Spleen (tissue), 11 donors: ENCODE measurements at regions not wholly inside any gene's neighbourhood (a gene's known extent, or its start where the extent isn't known, plus 50 kb on each side); places are given as distances from the start of the nearest gene placed in this dataset.

Experiments
- DNase-seq: peaks from one replicate; pipeline ENCODE4 v3.0.0-alpha.2; 2020
- H3K27ac ChIP-seq, 8 donors: fragments of 200-600 bp; sonication (generic) in 7 of 8; 1 replicate in 4 of 8; 2 replicates in 4 of 8; pipeline versions ENCODE4 v1.5.0 to v1.8.0; 2016 to 2021; ENCODE audit warnings: inconsistent platforms in 4 of 8, mild to moderate bottlenecking in 4 of 8, moderate library complexity in 1 of 8
- H3K27me3 ChIP-seq, 7 donors: fragments of 200-600 bp; sonication (generic) in 6 of 7; replicated peaks in 1 of 7; 1 replicate in 4 of 7; 2 replicates in 3 of 7; pipeline versions ENCODE4 v1.5.0 to v1.8.0; 2016 to 2021; ENCODE audit warnings: inconsistent platforms in 3 of 7, mild to moderate bottlenecking in 1 of 7
- H3K36me3 ChIP-seq, 6 donors: fragments of 200-600 bp; sonication (generic) in 5 of 6; 1 replicate in 4 of 6; 2 replicates in 2 of 6; pipeline versions ENCODE4 v1.5.0 to v1.8.0; 2016 to 2021; ENCODE audit warnings: inconsistent platforms in 2 of 6
- H3K4me1 ChIP-seq, 6 donors: fragments of 200-600 bp; sonication (generic) in 5 of 6; 1 replicate in 3 of 6; 2 replicates in 3 of 6; pipeline versions ENCODE4 v1.5.0 to v1.8.0; 2016 to 2021; ENCODE audit warnings: inconsistent platforms in 3 of 6
- H3K4me3 ChIP-seq, 8 donors: fragments of 200-600 bp; sonication (generic) in 7 of 8; 1 replicate in 4 of 8; 2 replicates in 4 of 8; pipeline versions ENCODE4 v1.5.0 to v1.8.0; 2016 to 2021; ENCODE audit warnings: inconsistent platforms in 4 of 8, mild to moderate bottlenecking in 4 of 8, moderate library complexity in 2 of 8
- H3K9me3 ChIP-seq, 8 donors: fragments of 200-600 bp; sonication (generic) in 7 of 8; 1 replicate in 4 of 8; 2 replicates in 4 of 8; pipeline versions ENCODE4 v1.5.0 to v1.8.0; 2016 to 2021; ENCODE audit warnings: inconsistent platforms in 4 of 8
- CTCF ChIP-seq, 11 experiments: fragments of 200-600 bp in 7 of 11; fragments of 450-650 bp in 4 of 11; sonication (generic) in 4 of 11; IDR thresholded peaks in 8 of 11; conservative IDR thresholded peaks in 3 of 11; 1 replicate in 7 of 11; 2 replicates in 4 of 11; pipeline versions ENCODE4 v1.4.0 to v1.8.0; 2016 to 2021; ENCODE audit warnings: antibody characterized with exemption in 11 of 11, inconsistent platforms in 4 of 11, mild to moderate bottlenecking in 1 of 11
- POLR2A ChIP-seq, 3 donors: fragments of 450-650 bp; IDR thresholded peaks; one replicate each; pipeline ENCODE4 v1.5.1; 2017; ENCODE audit warnings: antibody characterized with exemption in 3 of 3, mild to moderate bottlenecking in 1 of 3
- POLR2AphosphoS5 ChIP-seq, 3 donors: sonication (generic); formaldehyde crosslinking; IDR thresholded peaks; one replicate each; pipeline ENCODE4 v1.5.1; 2017; ENCODE audit warnings: antibody characterized with exemption in 3 of 3
- WGBS, 5 donors: extraction: QIAGEN DNeasy Blood & Tissue Kit in 3 of 5; methylation state at CpG; one replicate each; pipeline versions ENCODE4 v1.1.5 to v1.1.7; 2013 to 2018; 5-methylcytosine and 5-hydroxymethylcytosine counted together
- intact Hi-C: fragments of 100-400 bp; cut with DNase I; formaldehyde crosslinking; loops from one replicate; pipeline ENCODE4 v1.15.0; 2023; ENCODE audit warnings: low total_unique reads
- donor health status: healthy with polysubstance abuse.
- donor health status: DM: no; HTN: no; CAD: no; lungs with moderate emphysema.
- donor health status: DM: no; HTN: no; CAD: no.
- donor health status: Bipolar disorder and iron deficiency.
- donor health status: healthy.
- donor health status: DM: no; HTN: no; CAD: no.
- donor health status: DM: yes; HTN: yes; CAD: no.

DNA sequence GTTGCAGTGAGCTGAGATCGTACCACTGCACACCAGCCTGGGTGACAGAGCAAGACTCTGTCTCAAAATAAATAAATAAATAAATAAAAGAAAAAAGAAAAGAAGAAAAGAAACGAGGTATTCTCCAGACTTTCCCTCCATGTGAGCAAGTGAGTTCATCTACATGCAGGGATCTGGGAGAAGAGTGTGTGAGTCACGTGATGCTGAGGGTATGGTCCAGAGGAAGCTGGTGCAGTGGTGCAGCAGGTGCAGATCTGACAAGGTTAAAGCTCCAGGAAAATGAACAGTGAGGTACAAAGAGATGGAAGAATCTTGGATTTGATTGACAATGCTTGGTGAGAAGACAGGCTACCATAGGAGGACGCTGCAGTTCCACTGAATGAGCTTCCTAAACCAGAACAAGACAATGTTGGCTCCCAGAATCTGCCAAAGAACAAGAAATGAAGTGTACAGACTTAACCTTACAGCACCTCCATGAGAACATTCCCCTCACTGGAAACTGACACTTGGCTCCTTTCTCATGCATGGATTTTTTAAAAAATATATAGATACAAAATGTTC, 79.5 kb upstream of the BTBD3 start:
- no peaks in the 10 kb centered on the region for H3K4me1 ChIP-seq
- TF ChIP-seq POLR2A (IDR thresholded peaks at IDR 0.05) (no peak), POLR2AphosphoS5 (IDR thresholded peaks at IDR 0.05) (no peak), CTCF (IDR thresholded peaks at IDR 0.05 in 8 of 11, conservative IDR thresholded peaks at IDR 0.05 in 3 of 11) (no peak)
- H3K27ac ChIP-seq, result no peak overlapping the region
- 71 to 83% (median 74%) methylated on average over 4 of the region's 4 CpGs for WGBS, 5 donors
- DNase-seq, result no peak
- H3K9me3 ChIP-seq, result peaks cover 0 to 3% (median 0%) of the 10 kb centered on the region in 8 donors
- H3K36me3 ChIP-seq, result no peaks in the 10 kb centered on the region
- H3K4me3 ChIP-seq, result no peak overlapping the region
- intact Hi-C loops, result no loop called here
- no peaks in the 10 kb centered on the region for H3K27me3 ChIP-seq

- WGBS, 5 donors, result 78 to 92% (median 87%) methylated on average over 3 of the region's 3 CpGs
- intact Hi-C loops, result no loop called here
- Histone ChIP-seq H3K36me3 (no peaks in the 10 kb centered on the region), H3K4me3 (no peak overlapping the region), H3K4me1 (no peaks in the 10 kb centered on the region), H3K27me3 (no peaks in the 10 kb centered on the region), H3K27ac (no peak overlapping the region), H3K9me3 (peaks cover 0 to 4% (median 0%) of the 10 kb centered on the region in 8 donors)
- TF ChIP-seq POLR2A (IDR thresholded peaks at IDR 0.05), result no peak
- no peak for TF ChIP-seq POLR2AphosphoS5 (IDR thresholded peaks at IDR 0.05)
- no peak for TF ChIP-seq CTCF (IDR thresholded peaks at IDR 0.05 in 8 of 11, conservative IDR thresholded peaks at IDR 0.05 in 3 of 11)
- no peak for DNase-seq
These were observed 75.7 kb upstream of the BTBD3 start for GRCh38 chr20:11841972-11842461.

- TF ChIP-seq CTCF (IDR thresholded peaks at IDR 0.05 in 8 of 11, conservative IDR thresholded peaks at IDR 0.05 in 3 of 11), result no peak
- TF ChIP-seq POLR2AphosphoS5 (IDR thresholded peaks at IDR 0.05), result no peak
- TF ChIP-seq POLR2A (IDR thresholded peaks at IDR 0.05), result no peak
- Histone ChIP-seq H3K4me3 (no peak overlapping the region), H3K9me3 (peaks cover 0 to 4% (median 0%) of the 10 kb centered on the region in 8 donors), H3K36me3 (no peaks in the 10 kb centered on the region), H3K4me1 (no peaks in the 10 kb centered on the region), H3K27ac (no peak overlapping the region), H3K27me3 (no peaks in the 10 kb centered on the region)
- 67 to 89% (median 80%) methylated on average over 1 of the region's 1 CpG for WGBS, 5 donors
- no peak for DNase-seq
- intact Hi-C loops, result no loop called here
These were observed 74.4 kb upstream of the BTBD3 start for GRCh38 chr20:11843289-11843688.

DNA sequence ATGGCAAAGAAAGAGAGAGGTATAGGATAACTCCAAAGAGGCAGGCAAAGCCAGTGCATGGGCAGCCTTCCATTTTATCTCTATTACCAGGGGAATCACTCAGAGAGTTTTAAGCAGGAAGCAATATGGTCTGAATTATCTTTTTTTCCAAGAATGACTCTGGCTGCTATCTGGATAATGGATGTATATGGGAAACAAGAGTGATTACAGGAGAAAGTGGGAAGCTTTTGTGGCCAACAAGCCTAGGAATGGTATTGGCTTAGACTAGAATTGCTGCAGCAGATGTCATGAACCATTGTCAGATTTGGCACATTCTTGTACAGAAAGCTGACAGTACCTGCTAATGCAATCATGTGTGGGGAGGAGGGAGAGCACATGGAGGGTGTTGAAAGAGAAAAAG, 73.0 kb upstream of the BTBD3 start:
- no peak for DNase-seq
- intact Hi-C loops, result no loop called here

More for the DNA sequence above, 73.0 kb upstream of the BTBD3 start:
- no peak overlapping the region for H3K4me3 ChIP-seq
- H3K27me3 ChIP-seq, result no peaks in the 10 kb centered on the region
- H3K9me3 ChIP-seq, result peaks cover 0 to 4% (median 0%) of the 10 kb centered on the region in 8 donors
- TF ChIP-seq POLR2A (IDR thresholded peaks at IDR 0.05) (no peak), POLR2AphosphoS5 (IDR thresholded peaks at IDR 0.05) (no peak), CTCF (IDR thresholded peaks at IDR 0.05 in 8 of 11, conservative IDR thresholded peaks at IDR 0.05 in 3 of 11) (no peak)
- no peaks in the 10 kb centered on the region for H3K4me1 ChIP-seq
- no peaks in the 10 kb centered on the region for H3K36me3 ChIP-seq
- H3K27ac ChIP-seq, result no peak overlapping the region
